Caco-2 (cell line): ENCODE measurements at regions not wholly inside any gene's neighbourhood (a gene's known extent, or its start where the extent isn't known, plus 50 kb on each side); places are given as distances from the start of the nearest gene placed in this dataset.

Experiments
- BruUV-seq: library from RNA; stranded (reverse); fragments of 400-500 nt; replicated peaks from 2 replicates; lab custom pipeline; 2021; lab: Mats Ljungman, UMichigan
- CTCF ChIA-PET: fragments of 300-600 bp; sonication (Branson Sonifier 250); formaldehyde crosslinking; loops from one replicate; lab custom pipeline; 2022; ENCODE audit warnings: antibody characterized with exemption; lab: Charles Lee
- POLR2A ChIA-PET: fragments of 300-600 bp; sonication (Branson Sonifier 250); formaldehyde crosslinking; loops from one replicate; lab custom pipeline; 2022; ENCODE audit warnings: antibody characterized with exemption; lab: Charles Lee
- DNase-seq, 2 experiments: peaks; one replicate each; pipeline versions ENCODE4 v3.0.0 to v3.0.0-alpha.2; 2020 to 2022
- H3K27me3 ChIP-seq: replicated peaks from 2 replicates; pipeline ENCODE4 v1.6.0; 2011; ENCODE audit warnings: low read length; ENCODE audit not compliant: control insufficient read depth, insufficient read depth
- H3K36me3 ChIP-seq: 2 replicates; pipeline ENCODE4 v1.5.1; 2011; ENCODE audit warnings: low read length; ENCODE audit not compliant: control insufficient read depth, insufficient read depth
- H3K4me1 ChIP-seq: fragments of 250-450 bp; sonication (Bioruptor Pico); 2 replicates; pipeline ENCODE4 v1.5.1; 2020; ENCODE audit warnings: mild to moderate bottlenecking
- H3K4me3 ChIP-seq: 2 replicates; pipeline ENCODE4 v1.5.1; 2011; ENCODE audit warnings: low read depth, mild to moderate bottlenecking, control low read depth, low read length
- H3K9me3 ChIP-seq: fragments of 250-450 bp; sonication (Bioruptor Pico); 2 replicates; pipeline ENCODE4 v1.5.1; 2020; ENCODE audit warnings: mild to moderate bottlenecking, moderate library complexity
- H3K27ac Mint-ChIP-seq: one replicate; pipeline ENCODE4 v1.8.0; 2022; ENCODE audit warnings: mixed read lengths; ENCODE audit not compliant: unreplicated experiment
- H3K27me3 Mint-ChIP-seq: one replicate; pipeline ENCODE4 v1.8.0; 2022; ENCODE audit warnings: mixed read lengths; ENCODE audit not compliant: insufficient read depth, unreplicated experiment
- H3K36me3 Mint-ChIP-seq: one replicate; pipeline ENCODE4 v1.8.0; 2022; ENCODE audit warnings: mild to moderate bottlenecking, mixed read lengths; ENCODE audit not compliant: insufficient read depth, unreplicated experiment
- H3K4me1 Mint-ChIP-seq: one replicate; pipeline ENCODE4 v1.8.0; 2022; ENCODE audit warnings: low read depth, mixed read lengths; ENCODE audit not compliant: unreplicated experiment
- H3K4me3 Mint-ChIP-seq: one replicate; pipeline ENCODE4 v1.8.0; 2022; ENCODE audit warnings: mild to moderate bottlenecking, moderate library complexity, mixed read lengths; ENCODE audit not compliant: unreplicated experiment
- H3K9me3 Mint-ChIP-seq: one replicate; pipeline ENCODE4 v1.8.0; 2022; ENCODE audit warnings: mixed read lengths; ENCODE audit not compliant: unreplicated experiment
- intact Hi-C: fragments of 100-400 bp; cut with micrococcal nuclease; formaldehyde crosslinking; loops from one replicate; pipeline ENCODE4 v1.10.0; 2022; ENCODE audit not compliant: unreplicated experiment
- TF ChIP-seq, protein P1 (sequence below), 2 experiments: fragments of 200-600 bp in 1 of 2; IDR thresholded peaks; 1 replicate in 1 of 2; 2 replicates in 1 of 2; pipeline versions ENCODE4 v1.5.1 to v1.8.0; 2011 to 2022; ENCODE audit warnings: antibody characterized with exemption in 1 of 2, control low read depth in 1 of 2, inconsistent platforms in 1 of 2, low read depth in 1 of 2, low read length in 1 of 2, mild to moderate bottlenecking in 1 of 2, moderate library complexity in 1 of 2; ENCODE audit not compliant: insufficient read depth in 1 of 2, severe bottlenecking in 1 of 2, unreplicated experiment in 1 of 2

DNA sequence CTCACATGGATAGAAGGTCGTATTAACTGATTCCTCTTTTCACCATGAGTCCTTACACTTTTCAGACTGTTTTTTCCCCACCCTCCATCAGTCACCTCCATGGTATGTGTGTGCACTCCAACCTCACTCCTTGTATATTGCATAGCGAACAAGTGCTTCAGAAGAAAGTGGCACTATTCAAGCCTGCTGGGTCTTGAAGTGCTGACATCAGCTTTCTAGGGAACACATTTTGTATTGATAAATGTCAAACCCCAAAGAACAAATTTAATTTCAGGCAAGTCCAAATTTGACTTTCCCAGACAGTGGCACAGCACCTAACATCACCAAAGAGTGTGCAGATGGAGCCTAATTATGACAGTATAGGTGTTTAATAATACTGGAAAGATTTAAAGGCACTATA lies 617.4 kb upstream of the STXBP6 start:
- H3K4me3 ChIP-seq = no peak overlapping the region
- CTCF ChIA-PET = no interaction called here
- H3K4me3 Mint-ChIP-seq = no peak overlapping the region
- H3K9me3 ChIP-seq = no peaks in the 10 kb centered on the region
- no peaks in the 10 kb centered on the region for H3K4me1 Mint-ChIP-seq
- H3K36me3 ChIP-seq = no peaks in the 10 kb centered on the region
- TF ChIP-seq, protein P1, sequence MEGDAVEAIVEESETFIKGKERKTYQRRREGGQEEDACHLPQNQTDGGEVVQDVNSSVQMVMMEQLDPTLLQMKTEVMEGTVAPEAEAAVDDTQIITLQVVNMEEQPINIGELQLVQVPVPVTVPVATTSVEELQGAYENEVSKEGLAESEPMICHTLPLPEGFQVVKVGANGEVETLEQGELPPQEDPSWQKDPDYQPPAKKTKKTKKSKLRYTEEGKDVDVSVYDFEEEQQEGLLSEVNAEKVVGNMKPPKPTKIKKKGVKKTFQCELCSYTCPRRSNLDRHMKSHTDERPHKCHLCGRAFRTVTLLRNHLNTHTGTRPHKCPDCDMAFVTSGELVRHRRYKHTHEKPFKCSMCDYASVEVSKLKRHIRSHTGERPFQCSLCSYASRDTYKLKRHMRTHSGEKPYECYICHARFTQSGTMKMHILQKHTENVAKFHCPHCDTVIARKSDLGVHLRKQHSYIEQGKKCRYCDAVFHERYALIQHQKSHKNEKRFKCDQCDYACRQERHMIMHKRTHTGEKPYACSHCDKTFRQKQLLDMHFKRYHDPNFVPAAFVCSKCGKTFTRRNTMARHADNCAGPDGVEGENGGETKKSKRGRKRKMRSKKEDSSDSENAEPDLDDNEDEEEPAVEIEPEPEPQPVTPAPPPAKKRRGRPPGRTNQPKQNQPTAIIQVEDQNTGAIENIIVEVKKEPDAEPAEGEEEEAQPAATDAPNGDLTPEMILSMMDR (IDR thresholded peaks at IDR 0.05; ENCODE audit: insufficient read depth in 1 of 2, low read depth in 1 of 2, low read length in 1 of 2, severe bottlenecking in 1 of 2, unreplicated experiment in 1 of 2) = no peak
- intact Hi-C loops = no loop called here
- peaks cover 4% of the 10 kb centered on the region for H3K27me3 Mint-ChIP-seq
- H3K27ac Mint-ChIP-seq = no peak overlapping the region
- H3K4me1 ChIP-seq = no peaks in the 10 kb centered on the region
- H3K9me3 Mint-ChIP-seq = no peaks in the 10 kb centered on the region
- no peaks in the 10 kb centered on the region for H3K27me3 ChIP-seq
- BruUV-seq = no TSS peak
- H3K36me3 Mint-ChIP-seq = no peaks in the 10 kb centered on the region
- POLR2A ChIA-PET = no interaction called here
- no peak for DNase-seq

DNA sequence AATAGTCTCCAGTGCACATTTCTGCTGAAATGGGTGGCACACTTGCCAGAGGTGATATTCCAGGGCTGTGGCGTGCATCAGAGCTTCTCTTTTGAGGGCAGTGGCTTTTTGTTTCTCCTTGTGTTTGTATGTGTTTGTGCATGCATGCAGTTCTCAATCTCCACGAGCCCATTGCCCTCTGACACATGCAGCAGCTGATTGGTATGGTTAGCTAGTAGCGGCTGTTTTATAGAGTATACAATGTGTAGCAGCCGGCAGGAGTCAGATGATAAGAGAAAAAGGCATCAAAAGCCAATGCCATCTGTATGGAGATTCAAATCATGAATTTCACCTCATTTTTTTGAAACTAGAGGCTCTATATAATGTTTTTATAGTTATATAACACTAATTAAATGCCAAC lies 616.9 kb upstream of the STXBP6 start:
- Histone ChIP-seq H3K27me3 (no peaks in the 10 kb centered on the region), H3K36me3 (no peaks in the 10 kb centered on the region), H3K4me1 (no peaks in the 10 kb centered on the region), H3K4me3 (no peak overlapping the region), H3K9me3 (no peaks in the 10 kb centered on the region)
- Mint-ChIP-seq H3K27ac (no peak overlapping the region), H3K4me3 (no peak overlapping the region), H3K9me3 (no peaks in the 10 kb centered on the region), H3K27me3 (peaks cover 5% of the 10 kb centered on the region), H3K4me1 (no peaks in the 10 kb centered on the region), H3K36me3 (no peaks in the 10 kb centered on the region)
- intact Hi-C loops = no loop called here
- no TSS peak for BruUV-seq
- DNase-seq = no peak
- TF ChIP-seq, protein P1 (IDR thresholded peaks at IDR 0.05; ENCODE audit: insufficient read depth in 1 of 2, low read depth in 1 of 2, low read length in 1 of 2, severe bottlenecking in 1 of 2, unreplicated experiment in 1 of 2) = no peak
- ChIA-PET CTCF (no interaction called here), POLR2A (no interaction called here)

DNA sequence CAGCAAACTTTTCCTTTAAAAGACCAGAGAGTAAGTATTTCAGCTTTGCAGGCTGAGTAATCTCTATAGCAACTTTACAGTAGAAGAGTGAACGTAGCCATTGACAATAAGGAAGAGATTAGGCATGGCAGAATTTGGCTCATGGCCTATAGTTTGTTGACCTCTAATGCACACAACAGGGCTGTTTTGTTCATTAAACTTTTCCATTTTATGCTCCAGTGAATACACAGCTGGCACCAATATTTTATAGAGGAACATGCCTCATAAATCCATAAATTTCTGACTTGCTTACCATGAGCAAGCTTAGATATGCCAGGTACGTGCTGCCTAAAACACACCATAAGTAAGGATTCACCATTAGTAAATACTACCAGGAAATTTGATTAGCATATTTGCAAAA lies 609.0 kb upstream of the STXBP6 start:
- POLR2A ChIA-PET = no interaction called here
- H3K4me3 ChIP-seq = no peak overlapping the region
- no peak for DNase-seq
- CTCF ChIA-PET = no interaction called here
- Mint-ChIP-seq H3K36me3 (no peaks in the 10 kb centered on the region), H3K4me3 (no peak overlapping the region), H3K4me1 (no peaks in the 10 kb centered on the region), H3K27ac (no peak overlapping the region), H3K27me3 (peaks cover 15% of the 10 kb centered on the region), H3K9me3 (no peaks in the 10 kb centered on the region)
- no peaks in the 10 kb centered on the region for H3K9me3 ChIP-seq
- H3K36me3 ChIP-seq = no peaks in the 10 kb centered on the region
- no peaks in the 10 kb centered on the region for H3K27me3 ChIP-seq
- BruUV-seq = no TSS peak
- intact Hi-C loops = no loop called here
- TF ChIP-seq, protein P1 (IDR thresholded peaks at IDR 0.05; ENCODE audit: insufficient read depth in 1 of 2, low read depth in 1 of 2, low read length in 1 of 2, severe bottlenecking in 1 of 2, unreplicated experiment in 1 of 2) = no peak
- H3K4me1 ChIP-seq = no peaks in the 10 kb centered on the region
